A549 (cell line): ENCODE measurements at regions not wholly inside any gene's neighbourhood (a gene's known extent, or its start where the extent isn't known, plus 50 kb on each side); places are given as distances from the start of the nearest gene placed in this dataset.

Experiments used
- ATAC-seq, 2 experiments: fragments of 200-7000 bp in 1 of 2; fragments of >200 bp in 1 of 2; cut with Nextera tagmentation in 1 of 2; cut with Tn5 transposase in 1 of 2; 3 replicates each; pipeline versions ENCODE4 v1.8.0 to v1.9.1; 2018 to 2020; ENCODE audit warnings: mild to moderate bottlenecking in 1 of 2, moderate library complexity in 1 of 2
- CTCF ChIA-PET: fragments of 300-600 bp; sonication (Branson Sonifier 250); formaldehyde crosslinking; extraction: SDS; loops from one replicate; lab custom pipeline; 2021; ENCODE audit warnings: antibody characterized with exemption, inconsistent platforms; lab: Yijun Ruan, JAX
- POLR2A ChIA-PET: fragments of 350-600 bp; formaldehyde crosslinking; extraction: SDS; loops from one replicate; lab custom pipeline; 2021; ENCODE audit warnings: antibody characterized with exemption, inconsistent platforms; lab: Yijun Ruan, JAX
- DNase-seq, 2 experiments: peaks; one replicate each; pipeline versions ENCODE4 v3.0.0 to v3.0.0-alpha.2; 2011 to 2016; ENCODE audit warnings: low read depth in 1 of 2, low spot score in 1 of 2
- FAIRE-seq: peaks from 2 replicates; lab custom pipeline; 2011; peaks lifted over from hg19 to GRCh38; lab: Jason Lieb, UNC
- H3K27ac ChIP-seq, 2 experiments: fragments of >200 bp; sonication (Bioruptor Twin); formaldehyde crosslinking; 3 replicates each; pipeline ENCODE4 v1.5.1; 2016 to 2017
- H3K4me1 ChIP-seq: fragments of >200 bp; sonication (Bioruptor Twin); formaldehyde crosslinking; 3 replicates; pipeline ENCODE4 v1.6.1; 2016
- H3K4me2 ChIP-seq: fragments of >200 bp; sonication (Bioruptor Twin); formaldehyde crosslinking; 3 replicates; pipeline ENCODE4 v1.6.1; 2016
- H3K4me3 ChIP-seq: fragments of >200 bp; sonication (Bioruptor Twin); formaldehyde crosslinking; 3 replicates; pipeline ENCODE4 v1.5.1; 2016
- H3K9me3 ChIP-seq: fragments of >200 bp; sonication (Bioruptor Twin); formaldehyde crosslinking; 3 replicates; pipeline ENCODE4 v1.6.1; 2016
- BHLHE40 ChIP-seq: IDR thresholded peaks from 2 replicates; pipeline ENCODE4 v1.6.1; 2012; ENCODE audit warnings: low read depth, low read length, inconsistent platforms
- CBX2 ChIP-seq: fragments of 200-600 bp; sonication (generic); IDR thresholded peaks from 2 replicates; pipeline ENCODE4 v1.6.1; 2016; ENCODE audit warnings: low read depth, mild to moderate bottlenecking, borderline replicate concordance
- CBX8 ChIP-seq: fragments of 200-600 bp; sonication (generic); IDR thresholded peaks from 2 replicates; pipeline ENCODE4 v1.6.1; 2016
- CEBPB ChIP-seq, 2 experiments: fragments of >200 bp in 1 of 2; sonication (Bioruptor Twin) in 1 of 2; formaldehyde crosslinking in 1 of 2; IDR thresholded peaks; 2 replicates each; pipeline ENCODE4 v1.6.1; 2012 to 2016
- ELK1 ChIP-seq: fragments of 150-350 bp; IDR thresholded peaks from 2 replicates; pipeline ENCODE4 v1.6.1; 2014; ENCODE audit warnings: low read depth, mild to moderate bottlenecking, low read length
- FOSL2 ChIP-seq, 2 experiments: fragments of 450-650 bp in 1 of 2; fragments of >200 bp in 1 of 2; sonication (Bioruptor Twin) in 1 of 2; formaldehyde crosslinking; IDR thresholded peaks; 2 replicates each; pipeline versions ENCODE4 v1.5.0 to v1.6.1; 2016 to 2020; ENCODE audit warnings: mild to moderate bottlenecking in 1 of 2, moderate library complexity in 1 of 2
- HMGXB4 ChIP-seq: fragments of 250-450 bp; sonication (Bioruptor Pico); IDR thresholded peaks from 2 replicates; pipeline ENCODE4 v1.5.0; 2021; ENCODE audit warnings: mild to moderate bottlenecking, moderate library complexity, borderline replicate concordance
- HOXB5 ChIP-seq: fragments of 250-450 bp; sonication (Bioruptor Pico); IDR thresholded peaks from 2 replicates; pipeline ENCODE4 v1.5.0; 2020; ENCODE audit warnings: mild to moderate bottlenecking, moderate library complexity
- JUNB ChIP-seq: fragments of >200 bp; sonication (Bioruptor Twin); formaldehyde crosslinking; IDR thresholded peaks from 2 replicates; pipeline ENCODE4 v1.6.1; 2016
- MAFK ChIP-seq: fragments of 450-650 bp; IDR thresholded peaks from 2 replicates; pipeline ENCODE4 v1.6.1; 2014; ENCODE audit not compliant: partially characterized antibody
- NFE2L2 ChIP-seq: fragments of 150-350 bp; conservative IDR thresholded peaks from 2 replicates; pipeline ENCODE4 v1.6.1; 2014; ENCODE audit warnings: low read length
- NR3C1 ChIP-seq: fragments of >200 bp; sonication (Bioruptor Twin); formaldehyde crosslinking; IDR thresholded peaks from 3 replicates; pipeline ENCODE4 v1.6.1; 2017
- POLR2A ChIP-seq: IDR thresholded peaks from 2 replicates; pipeline ENCODE4 v1.6.1; 2012; ENCODE audit warnings: mild to moderate bottlenecking, low read length
- POLR2AphosphoS2 ChIP-seq: conservative IDR thresholded peaks from 2 replicates; pipeline ENCODE4 v1.6.1; 2012; ENCODE audit warnings: low read length, improper control_type of control experiment, inconsistent platforms
- RARB ChIP-seq: fragments of 250-450 bp; sonication (Bioruptor Pico); IDR thresholded peaks from 2 replicates; pipeline ENCODE4 v1.8.0; 2021; ENCODE audit warnings: mild to moderate bottlenecking, moderate library complexity
- REST ChIP-seq: fragments of 200-600 bp; sonication (generic); IDR thresholded peaks from 2 replicates; pipeline ENCODE4 v1.6.1; 2016; ENCODE audit warnings: antibody characterized with exemption, mild to moderate bottlenecking, moderate library complexity
- RFX5 ChIP-seq: fragments of 450-650 bp; IDR thresholded peaks from 2 replicates; pipeline ENCODE4 v1.7.1; 2014; ENCODE audit warnings: antibody characterized with exemption, mild to moderate bottlenecking, moderate library complexity
- RNF2 ChIP-seq: fragments of 200-600 bp; sonication (generic); IDR thresholded peaks from 2 replicates; pipeline ENCODE4 v1.6.1; 2016; ENCODE audit warnings: low read depth, mild to moderate bottlenecking, antibody characterized with exemption, moderate library complexity, borderline replicate concordance
- SREBF2 ChIP-seq: fragments of 450-650 bp; IDR thresholded peaks from 2 replicates; pipeline ENCODE4 v1.6.1; 2014; ENCODE audit warnings: mild to moderate bottlenecking, moderate library complexity
- TFCP2L1 ChIP-seq: fragments of 250-450 bp; sonication (Bioruptor Pico); IDR thresholded peaks from 2 replicates; pipeline ENCODE4 v1.5.0; 2021; ENCODE audit warnings: mild to moderate bottlenecking
- ZNF302 ChIP-seq: fragments of 250-450 bp; sonication (Bioruptor Pico); IDR thresholded peaks from 2 replicates; pipeline ENCODE4 v1.9.0; 2021; ENCODE audit warnings: inconsistent platforms, mild to moderate bottlenecking, moderate library complexity
- ZSCAN20 ChIP-seq: fragments of 250-450 bp; sonication (Bioruptor Pico); IDR thresholded peaks from 2 replicates; pipeline ENCODE4 v1.8.0; 2022; ENCODE audit warnings: mild to moderate bottlenecking, moderate library complexity
- WGBS: methylation state at CpG from one replicate; pipeline ENCODE4 v1.1.6; 2017; ENCODE audit errors: missing lambda C conversion rate; 5-methylcytosine and 5-hydroxymethylcytosine counted together

- H3K9me3 ChIP-seq = no peaks in the 10 kb centered on the region
- WGBS = 32% methylated on average over 8 of the region's 8 CpGs
- TF ChIP-seq RARB (no peak), CBX2 (no peak), HMGXB4 (no peak), ZNF302 (CRISPR knock-in tag) (no peak), REST (no peak), RFX5 (no peak), CEBPB (IDR thresholded peaks at IDR 0.05) (no peak), JUNB (no peak), BHLHE40 (no peak), RNF2 (no peak), NFE2L2 (no peak), ZSCAN20 (CRISPR knock-in tag) (no peak), TFCP2L1 (CRISPR knock-in tag) (no peak), POLR2A (no peak), POLR2AphosphoS2 (no peak), MAFK (no peak), ELK1 (no peak), SREBF2 (no peak), HOXB5 (CRISPR knock-in tag) (no peak)
- no peak overlapping the region for H3K4me2 ChIP-seq
- no peak overlapping the region for H3K27ac ChIP-seq
- ChIA-PET CTCF (interaction anchor here (1.7 kb wide), 1 partner anchor 159 kb away, joined by 5 read pairs; no protein-coding TSS in a partner anchor), POLR2A (no interaction called here)
- H3K4me1 ChIP-seq = no peaks in the 10 kb centered on the region
- no peak overlapping the region for H3K4me3 ChIP-seq
- no peak for DNase-seq
- no peak for ATAC-seq
- FAIRE-seq = no peak
These were observed 214.6 kb downstream of the TSN start for GRCh38 chr2:121969766-121970639.

GRCh38 chr2:121972203-121972602, 216.8 kb downstream of the TSN start:
- DNase-seq (no peak), FAIRE-seq (no peak), ATAC-seq (no peak)
- no peak for TF ChIP-seq FOSL2 (IDR thresholded peaks at IDR 0.05)
- no peak for TF ChIP-seq FOSL2 (CRISPR knock-in tag; IDR thresholded peaks at IDR 0.05)
- no peak for TF ChIP-seq NR3C1
- no peak for TF ChIP-seq CBX8
- TF ChIP-seq HMGXB4 = no peak
- Histone ChIP-seq H3K27ac (no peak overlapping the region), H3K4me3 (no peak overlapping the region), H3K4me1 (no peaks in the 10 kb centered on the region), H3K4me2 (no peak overlapping the region), H3K9me3 (no peaks in the 10 kb centered on the region)
- CTCF ChIA-PET = no interaction called here
- 25% methylated on average over 5 of the region's 5 CpGs for WGBS
- POLR2A ChIA-PET = no interaction called here
